ENCODE measurements at regions not wholly inside any gene's neighbourhood (a gene's known extent, or its start where the extent isn't known, plus 50 kb on each side); places are given as distances from the start of the nearest gene placed in this dataset.

GRCh38 chr15:93414576-93415231 lies 325.7 kb upstream of the RGMA start:
- Histone ChIP-seq H3K27me3 (no peaks in the 10 kb centered on the region), H3K36me3 (no peaks in the 10 kb centered on the region), H3K4me3 (no peak overlapping the region), H3K9me3 (no peaks in the 10 kb centered on the region), H3K4me1 (peaks cover 0 to 11% (median 0%) of the 10 kb centered on the region in 4 donors), H3K27ac (no peak overlapping the region)
- no peak for TF ChIP-seq EP300 (IDR thresholded peaks at IDR 0.05)
- no peak for TF ChIP-seq POLR2A (IDR thresholded peaks at IDR 0.05)
- TF ChIP-seq CTCF (IDR thresholded peaks at IDR 0.05): no peak
- DNase-seq (ENCODE audit: low spot score in 2 of 2): no peak
- 75 to 76% methylated on average over 11 of the region's 11 CpGs for WGBS, 2 donors

GRCh38 chr15:93413745-93414144 lies 324.7 kb upstream of the RGMA start:
- no peaks in the 10 kb centered on the region for H3K9me3 ChIP-seq
- peaks cover 0 to 11% (median 0%) of the 10 kb centered on the region in 4 donors for H3K4me1 ChIP-seq
- H3K4me3 ChIP-seq: no peak overlapping the region
- TF ChIP-seq CTCF (IDR thresholded peaks at IDR 0.05) (no peak), POLR2A (IDR thresholded peaks at IDR 0.05) (no peak), EP300 (IDR thresholded peaks at IDR 0.05) (no peak)
- H3K27ac ChIP-seq: no peak overlapping the region
- H3K36me3 ChIP-seq: no peaks in the 10 kb centered on the region
- no peaks in the 10 kb centered on the region for H3K27me3 ChIP-seq
- DNase-seq (ENCODE audit: low spot score in 2 of 2): no peak
- 90 to 91% methylated on average over 10 of the region's 10 CpGs for WGBS, 2 donors

GRCh38 chr15:93399121-93399520 lies 310.1 kb upstream of the RGMA start:
- 70 to 89% methylated on average over 3 of the region's 3 CpGs for whole genome bisulfite sequencing, 2 donors
- Histone ChIP-seq H3K9me3 (peaks cover 0 to 4% (median 0%) of the 10 kb centered on the region in 4 donors), H3K36me3 (no peaks in the 10 kb centered on the region), H3K27me3 (no peaks in the 10 kb centered on the region), H3K4me1 (no peaks in the 10 kb centered on the region), H3K4me3 (no peak overlapping the region), H3K27ac (no peak overlapping the region)
- no peak for DNase-seq (ENCODE audit: low spot score in 2 of 2)
- TF ChIP-seq POLR2A (IDR thresholded peaks at IDR 0.05): no peak
- no peak for TF ChIP-seq CTCF (IDR thresholded peaks at IDR 0.05)
- TF ChIP-seq EP300 (IDR thresholded peaks at IDR 0.05): no peak

- TF ChIP-seq POLR2A (IDR thresholded peaks at IDR 0.05): no peak
- no peak for TF ChIP-seq CTCF (IDR thresholded peaks at IDR 0.05)
- no peak for TF ChIP-seq EP300 (IDR thresholded peaks at IDR 0.05)
- DNase-seq (ENCODE audit: low spot score in 2 of 2): no peak
- Histone ChIP-seq H3K9me3 (peaks cover 0 to 5% (median 0%) of the 10 kb centered on the region in 4 donors), H3K27ac (no peak overlapping the region), H3K27me3 (no peaks in the 10 kb centered on the region), H3K4me3 (no peak overlapping the region), H3K36me3 (no peaks in the 10 kb centered on the region), H3K4me1 (peaks cover 0 to 4% (median 0%) of the 10 kb centered on the region in 4 donors)
- WGBS, 2 donors: 51 to 56% methylated on average over 5 of the region's 5 CpGs
Observed at GRCh38 chr15:93389211-93389610, 300.2 kb upstream of the RGMA start.

GRCh38 chr15:93384886-93385285 lies 295.9 kb upstream of the RGMA start:
- no peak for TF ChIP-seq POLR2A (IDR thresholded peaks at IDR 0.05)
- no peak for TF ChIP-seq EP300 (IDR thresholded peaks at IDR 0.05)
- TF ChIP-seq CTCF (IDR thresholded peaks at IDR 0.05): no peak

More at GRCh38 chr15:93384886-93385285, 295.9 kb upstream of the RGMA start:
- no peak for DNase-seq (ENCODE audit: low spot score in 2 of 2)
- 69 to 77% methylated on average over 2 of the region's 2 CpGs for WGBS, 2 donors
- no peaks in the 10 kb centered on the region for H3K9me3 ChIP-seq
- H3K27ac ChIP-seq: no peak overlapping the region
- no peaks in the 10 kb centered on the region for H3K36me3 ChIP-seq
- H3K4me1 ChIP-seq: peaks cover 0 to 4% (median 0%) of the 10 kb centered on the region in 4 donors
- no peaks in the 10 kb centered on the region for H3K27me3 ChIP-seq
- no peak overlapping the region for H3K4me3 ChIP-seq

Data from tibial nerve (tissue), 4 donors.